ENCODE measurements at regions not wholly inside any gene's neighbourhood (a gene's known extent, or its start where the extent isn't known, plus 50 kb on each side); places are given as distances from the start of the nearest gene placed in this dataset.
"Not testable (repeated sequence)": the region's sequence is repeated elsewhere in the genome, so short reads cannot be mapped to it uniquely, and the experiment has no call there.

- no peak for DNase-seq (ENCODE audit: low read depth)
Measured at GRCh38 chrX:120753413-120754251, 122.0 kb downstream of the CT47B1 start.

GRCh38 chrX:120752431-120753082 lies 122.7 kb upstream of the C1GALT1C1 start:
- DNase-seq (ENCODE audit: low read depth), result no peak

- DNase-seq (ENCODE audit: low read depth), result no peak
Measured at GRCh38 chrX:120751683-120752082, 121.8 kb upstream of the C1GALT1C1 start.

GRCh38 chrX:120750381-120750780 lies 120.5 kb upstream of the C1GALT1C1 start:
- DNase-seq (ENCODE audit: low read depth), result no peak

GRCh38 chrX:120749141-120749846 lies 119.4 kb upstream of the C1GALT1C1 start:
- no peak for DNase-seq (ENCODE audit: low read depth)

GRCh38 chrX:120746153-120746552 lies 116.3 kb upstream of the C1GALT1C1 start:
- DNase-seq (ENCODE audit: low read depth), result no peak

- no peak for DNase-seq (ENCODE audit: low read depth)
Measured at GRCh38 chrX:120742946-120743665, 113.3 kb upstream of the C1GALT1C1 start.

GRCh38 chrX:120741452-120741851 lies 111.6 kb upstream of the C1GALT1C1 start:
- DNase-seq (ENCODE audit: low read depth), result no peak

GRCh38 chrX:120740072-120740471 lies 110.2 kb upstream of the C1GALT1C1 start:
- DNase-seq (ENCODE audit: low read depth), result no peak

GRCh38 chrX:120739300-120739699 lies 109.4 kb upstream of the C1GALT1C1 start:
- DNase-seq (ENCODE audit: low read depth), result no peak

GRCh38 chrX:120736989-120737388 lies 107.1 kb upstream of the C1GALT1C1 start:
- no peak for DNase-seq (ENCODE audit: low read depth)

GRCh38 chrX:120735966-120736365 lies 106.1 kb upstream of the C1GALT1C1 start:
- DNase-seq (ENCODE audit: low read depth), result no peak

GRCh38 chrX:120732879-120733278 lies 103.0 kb upstream of the C1GALT1C1 start:
- no peak for DNase-seq (ENCODE audit: low read depth)

GRCh38 chrX:120732461-120732860 lies 102.6 kb upstream of the C1GALT1C1 start:
- DNase-seq (ENCODE audit: low read depth), result no peak

GRCh38 chrX:120731386-120731785 lies 101.5 kb upstream of the C1GALT1C1 start:
- no peak for DNase-seq (ENCODE audit: low read depth)

GRCh38 chrX:120729506-120730255 lies 99.8 kb upstream of the C1GALT1C1 start:
- not testable (repeated sequence) for DNase-seq (ENCODE audit: low read depth)

- DNase-seq (ENCODE audit: low read depth), result no peak
Measured at GRCh38 chrX:120727911-120728310, 98.1 kb upstream of the C1GALT1C1 start.

GRCh38 chrX:120727452-120727851 lies 97.6 kb upstream of the C1GALT1C1 start:
- no peak for DNase-seq (ENCODE audit: low read depth)

- no peak for DNase-seq (ENCODE audit: low read depth)
Measured at GRCh38 chrX:120726294-120726693, 96.4 kb upstream of the C1GALT1C1 start.

- DNase-seq (ENCODE audit: low read depth), result no peak
Measured at GRCh38 chrX:120725874-120726273, 96.0 kb upstream of the C1GALT1C1 start.

GRCh38 chrX:120719622-120720021 lies 89.8 kb upstream of the C1GALT1C1 start:
- no peak for DNase-seq (ENCODE audit: low read depth)
